WERI-Rb-1 (cell line): ENCODE measurements at regions not wholly inside any gene's neighbourhood (a gene's known extent, or its start where the extent isn't known, plus 50 kb on each side); places are given as distances from the start of the nearest gene placed in this dataset.

ENCODE experiments used
- DNase-seq: peaks from one replicate; pipeline ENCODE4 v3.0.0-alpha.2; 2020
- H3K27ac ChIP-seq: fragments of 250-450 bp; sonication (Bioruptor Pico); 2 replicates; pipeline ENCODE4 v1.5.1; 2020; ENCODE audit warnings: mild to moderate bottlenecking, moderate library complexity
- H3K27me3 ChIP-seq: fragments of 250-450 bp; sonication (Bioruptor Pico); 2 replicates; pipeline ENCODE4 v1.5.1; 2021; ENCODE audit warnings: mild to moderate bottlenecking, low read depth, moderate library complexity; ENCODE audit not compliant: insufficient read depth, severe bottlenecking
- H3K36me3 ChIP-seq: fragments of 250-450 bp; sonication (Bioruptor Pico); 2 replicates; pipeline ENCODE4 v1.5.1; 2020; ENCODE audit warnings: mild to moderate bottlenecking, moderate library complexity
- H3K4me3 ChIP-seq: 2 replicates; pipeline ENCODE4 v1.5.1; 2011; ENCODE audit warnings: low read depth, mild to moderate bottlenecking, control low read depth, low read length
- H3K9me3 ChIP-seq: fragments of 250-450 bp; sonication (Bioruptor Pico); 2 replicates; pipeline ENCODE4 v1.5.1; 2021; ENCODE audit warnings: mild to moderate bottlenecking, moderate library complexity; ENCODE audit not compliant: severe bottlenecking
- CTCF ChIP-seq: IDR thresholded peaks from 2 replicates; pipeline ENCODE4 v1.5.1; 2011; ENCODE audit warnings: low read depth, mild to moderate bottlenecking, control low read depth, inconsistent platforms, low read length

GRCh38 chr18:78031991-78032390 lies 782.3 kb downstream of the GALR1 start:
- H3K9me3 ChIP-seq = no peaks in the 10 kb centered on the region
- H3K27ac ChIP-seq = no peak overlapping the region
- no peak for DNase-seq
- TF ChIP-seq CTCF = no peak
- no peaks in the 10 kb centered on the region for H3K36me3 ChIP-seq
- H3K4me3 ChIP-seq = no peak overlapping the region
- H3K27me3 ChIP-seq = no peaks in the 10 kb centered on the region

GRCh38 chr18:78032574-78032973 lies 782.9 kb downstream of the GALR1 start:
- Histone ChIP-seq H3K27ac (no peak overlapping the region), H3K36me3 (no peaks in the 10 kb centered on the region), H3K9me3 (no peaks in the 10 kb centered on the region), H3K4me3 (no peak overlapping the region), H3K27me3 (no peaks in the 10 kb centered on the region)
- no peak for DNase-seq
- no peak for TF ChIP-seq CTCF

- no peaks in the 10 kb centered on the region for H3K36me3 ChIP-seq
- no peak for TF ChIP-seq CTCF
- no peaks in the 10 kb centered on the region for H3K9me3 ChIP-seq
- no peak for DNase-seq
- no peaks in the 10 kb centered on the region for H3K27me3 ChIP-seq
- no peak overlapping the region for H3K4me3 ChIP-seq
- H3K27ac ChIP-seq = no peak overlapping the region
These were observed 785.1 kb downstream of the GALR1 start for GRCh38 chr18:78034755-78035154.

- no peak for TF ChIP-seq CTCF
- Histone ChIP-seq H3K4me3 (no peak overlapping the region), H3K27ac (no peak overlapping the region), H3K27me3 (no peaks in the 10 kb centered on the region), H3K36me3 (no peaks in the 10 kb centered on the region), H3K9me3 (no peaks in the 10 kb centered on the region)
- DNase-seq = no peak
These were observed 791.6 kb downstream of the GALR1 start for GRCh38 chr18:78041218-78041617.

- Histone ChIP-seq H3K27me3 (no peaks in the 10 kb centered on the region), H3K9me3 (no peaks in the 10 kb centered on the region), H3K36me3 (no peaks in the 10 kb centered on the region), H3K4me3 (no peak overlapping the region), H3K27ac (peak overlapping the region; percentile 6; the same call in 1 of the 2 replicates)
- no peak for TF ChIP-seq CTCF
- no peak for DNase-seq
These were observed 797.0 kb downstream of the GALR1 start for GRCh38 chr18:78046631-78047030.

- Histone ChIP-seq H3K36me3 (no peaks in the 10 kb centered on the region), H3K4me3 (no peak overlapping the region), H3K27me3 (no peaks in the 10 kb centered on the region), H3K27ac (no peak overlapping the region), H3K9me3 (no peaks in the 10 kb centered on the region)
- TF ChIP-seq CTCF = no peak
- no peak for DNase-seq
These were observed 799.6 kb downstream of the GALR1 start for GRCh38 chr18:78049281-78049680.
